NCI-H2107 treated with DMSO at 0.1 percent for 48 hours (cell line): ENCODE measurements at regions not wholly inside any gene's neighbourhood (a gene's known extent, or its start where the extent isn't known, plus 50 kb on each side); places are given as distances from the start of the nearest gene placed in this dataset.
"Not testable (repeated sequence)": the region's sequence is repeated elsewhere in the genome, so short reads cannot be mapped to it uniquely, and the experiment has no call there.

Experiments used
- DNase-seq: peaks from one replicate; lab custom pipeline; 2025; ENCODE audit not compliant: unreplicated experiment; lab: John Stamatoyannopoulos, UW

- no peak for DNase-seq
These were observed 197.2 kb downstream of the GRXCR1 start for GRCh38 chr4:43089730-43090129.

- DNase-seq, result no peak
These were observed 210.5 kb downstream of the GRXCR1 start for GRCh38 chr4:43103048-43103447.

GRCh38 chr4:43112139-43112538 lies 219.6 kb downstream of the GRXCR1 start:
- DNase-seq, result no peak

- no peak for DNase-seq
These were observed 220.7 kb downstream of the GRXCR1 start for GRCh38 chr4:43113196-43113595.

- DNase-seq, result no peak
These were observed 234.1 kb downstream of the GRXCR1 start for GRCh38 chr4:43126595-43126994.

GRCh38 chr4:43130228-43131021 lies 237.9 kb downstream of the GRXCR1 start:
- DNase-seq, result no peak

GRCh38 chr4:43132010-43132582 lies 239.6 kb downstream of the GRXCR1 start:
- DNase-seq, result peak; percentile 11

- DNase-seq, result no peak
These were observed 241.1 kb downstream of the GRXCR1 start for GRCh38 chr4:43133566-43133965.

GRCh38 chr4:43136752-43137151 lies 244.2 kb downstream of the GRXCR1 start:
- DNase-seq, result no peak

GRCh38 chr4:43146198-43146597 lies 253.7 kb downstream of the GRXCR1 start:
- no peak for DNase-seq

GRCh38 chr4:43148481-43148880 lies 256.0 kb downstream of the GRXCR1 start:
- no peak for DNase-seq

- no peak for DNase-seq
These were observed 270.7 kb downstream of the GRXCR1 start for GRCh38 chr4:43163101-43163792.

- no peak for DNase-seq
These were observed 297.2 kb downstream of the GRXCR1 start for GRCh38 chr4:43189741-43190140.

GRCh38 chr4:43212576-43212975 lies 320.1 kb downstream of the GRXCR1 start:
- not testable (repeated sequence) for DNase-seq

- no peak for DNase-seq
These were observed 331.3 kb downstream of the GRXCR1 start for GRCh38 chr4:43223820-43224219.

GRCh38 chr4:43224559-43224958 lies 332.0 kb downstream of the GRXCR1 start:
- DNase-seq, result no peak

GRCh38 chr4:43233321-43233720 lies 340.8 kb downstream of the GRXCR1 start:
- DNase-seq, result no peak

GRCh38 chr4:43234626-43235415 lies 342.3 kb downstream of the GRXCR1 start:
- no peak for DNase-seq

- DNase-seq, result no peak
These were observed 345.5 kb downstream of the GRXCR1 start for GRCh38 chr4:43238008-43238407.

GRCh38 chr4:43238585-43238984 lies 346.1 kb downstream of the GRXCR1 start:
- no peak for DNase-seq

- no peak for DNase-seq
These were observed 348.6 kb downstream of the GRXCR1 start for GRCh38 chr4:43241104-43241503.
